ENCODE measurements at regions not wholly inside any gene's neighbourhood (a gene's known extent, or its start where the extent isn't known, plus 50 kb on each side); places are given as distances from the start of the nearest gene placed in this dataset.

- no peak for TF ChIP-seq CTCF (IDR thresholded peaks at IDR 0.05)
- no peak for TF ChIP-seq EP300 (IDR thresholded peaks at IDR 0.05)
Measured at GRCh38 chr16:66065925-66066324, 300.6 kb upstream of the CDH5 start.
